ENCODE measurements at regions not wholly inside any gene's neighbourhood (a gene's known extent, or its start where the extent isn't known, plus 50 kb on each side); places are given as distances from the start of the nearest gene placed in this dataset.

- intact Hi-C loops (cut with DNase I): no loop called here
- DNase-seq (peak; percentile 54 to 80), ATAC-seq (peak; percentile 83 to 93 (median 91))
- H3K9me3 ChIP-seq: no peaks in the 10 kb centered on the region
- H3K27me3 ChIP-seq (ENCODE audit: insufficient read depth in 3 of 3, low read length in 2 of 3): no peaks in the 10 kb centered on the region
- H3K36me3 ChIP-seq (ENCODE audit: insufficient read depth in 1 of 2, low read depth in 1 of 2): no peaks in the 10 kb centered on the region
- H3K4me1 ChIP-seq: peaks cover 16% of the 10 kb centered on the region
- H3K4me3 ChIP-seq: peak overlapping the region; percentile 3
- peak; percentile 21 for TF ChIP-seq CTCF (IDR thresholded peaks at IDR 0.05)
- H3K27ac ChIP-seq: peak overlapping the region; percentile 54
- WGBS, 3 donors: 7 to 18% (median 12%) methylated on average over 9 of the region's 9 CpGs
These were observed 92.8 kb upstream of the UBE2E1 start for GRCh38 chr3:23712656-23713559.

GRCh38 chr3:23713641-23714040, 92.1 kb upstream of the UBE2E1 start:
- Histone ChIP-seq H3K36me3 (ENCODE audit: insufficient read depth in 1 of 2, low read depth in 1 of 2) (no peaks in the 10 kb centered on the region), H3K9me3 (no peaks in the 10 kb centered on the region), H3K27ac (no peak overlapping the region), H3K4me1 (peaks cover 16% of the 10 kb centered on the region), H3K4me3 (no peak overlapping the region), H3K27me3 (ENCODE audit: insufficient read depth in 3 of 3, low read length in 2 of 3) (no peaks in the 10 kb centered on the region)
- intact Hi-C loops (cut with DNase I): no loop called here
- ATAC-seq (no peak), DNase-seq (no peak)
- no peak for TF ChIP-seq CTCF (IDR thresholded peaks at IDR 0.05)
- WGBS, 3 donors: 79 to 83% (median 82%) methylated on average over 4 of the region's 4 CpGs

GRCh38 chr3:23720059-23720458, 85.7 kb upstream of the UBE2E1 start:
- intact Hi-C loops (cut with DNase I): no loop called here
- H3K4me1 ChIP-seq: no peaks in the 10 kb centered on the region
- H3K27me3 ChIP-seq (ENCODE audit: insufficient read depth in 3 of 3, low read length in 2 of 3): no peaks in the 10 kb centered on the region
- no peak for DNase-seq
- no peak for TF ChIP-seq CTCF (IDR thresholded peaks at IDR 0.05)
- ATAC-seq: no peak
- H3K9me3 ChIP-seq: no peaks in the 10 kb centered on the region
- no peaks in the 10 kb centered on the region for H3K36me3 ChIP-seq (ENCODE audit: insufficient read depth in 1 of 2, low read depth in 1 of 2)
- H3K4me3 ChIP-seq: no peak overlapping the region
- WGBS, 3 donors: 89 to 90% (median 90%) methylated on average over 2 of the region's 2 CpGs
- no peak overlapping the region for H3K27ac ChIP-seq

GRCh38 chr3:23720885-23721284, 84.9 kb upstream of the UBE2E1 start:
- H3K4me1 ChIP-seq: no peaks in the 10 kb centered on the region
- no peaks in the 10 kb centered on the region for H3K27me3 ChIP-seq (ENCODE audit: insufficient read depth in 3 of 3, low read length in 2 of 3)
- ATAC-seq (no peak), DNase-seq (no peak)
- intact Hi-C loops (cut with DNase I): no loop called here
- H3K27ac ChIP-seq: no peak overlapping the region
- H3K4me3 ChIP-seq: no peak overlapping the region
- WGBS, 3 donors: 43 to 90% (median 78%) methylated on average over 2 of the region's 2 CpGs
- TF ChIP-seq CTCF (IDR thresholded peaks at IDR 0.05): no peak
- H3K36me3 ChIP-seq (ENCODE audit: insufficient read depth in 1 of 2, low read depth in 1 of 2): no peaks in the 10 kb centered on the region
- no peaks in the 10 kb centered on the region for H3K9me3 ChIP-seq

Data from psoas muscle (tissue), 7 donors.